ENCODE measurements at regions not wholly inside any gene's neighbourhood (a gene's known extent, or its start where the extent isn't known, plus 50 kb on each side); places are given as distances from the start of the nearest gene placed in this dataset.
"Not testable (repeated sequence)": the region's sequence is repeated elsewhere in the genome, so short reads cannot be mapped to it uniquely, and the experiment has no call there.

DNA sequence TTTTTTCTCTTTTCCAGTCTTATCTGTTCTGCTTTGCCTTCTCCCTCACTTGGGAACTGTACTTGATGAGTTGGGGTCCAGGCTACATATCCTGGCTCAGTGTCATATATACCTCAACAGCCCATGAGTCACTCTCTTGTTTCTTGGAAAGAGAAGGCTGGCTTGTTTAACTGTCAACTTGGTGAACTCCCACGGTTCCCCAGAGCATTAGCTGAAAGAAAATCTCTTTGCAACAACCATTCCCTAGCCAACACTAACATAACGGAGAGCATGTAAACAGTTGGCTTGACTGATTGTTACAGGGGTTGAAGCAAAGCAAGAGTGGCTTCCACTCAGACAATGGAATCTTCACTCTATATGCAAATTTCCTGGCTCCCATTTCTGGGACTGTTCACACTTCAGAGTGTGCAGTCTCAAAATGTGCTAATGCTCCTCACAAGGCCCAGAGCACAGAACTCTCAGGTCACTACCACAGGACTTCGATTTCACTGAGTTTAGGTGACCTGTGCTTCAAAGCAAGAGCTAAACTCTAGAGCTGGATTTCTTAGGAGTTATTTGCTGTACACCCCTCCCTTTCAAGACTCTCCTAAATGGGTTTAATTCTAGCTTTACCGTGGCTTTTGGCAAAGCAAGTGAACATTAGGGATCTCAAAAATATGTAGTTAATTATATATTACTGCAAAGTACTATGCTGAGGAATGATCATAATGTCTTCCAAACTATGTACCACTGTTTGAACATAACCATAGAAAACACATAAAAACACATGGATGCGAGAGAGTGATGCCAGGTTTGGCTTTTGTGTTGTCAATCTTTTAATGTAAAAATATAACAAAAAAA is 609.8 kb downstream of the RFPL4B start:
- TF ChIP-seq, protein P1, sequence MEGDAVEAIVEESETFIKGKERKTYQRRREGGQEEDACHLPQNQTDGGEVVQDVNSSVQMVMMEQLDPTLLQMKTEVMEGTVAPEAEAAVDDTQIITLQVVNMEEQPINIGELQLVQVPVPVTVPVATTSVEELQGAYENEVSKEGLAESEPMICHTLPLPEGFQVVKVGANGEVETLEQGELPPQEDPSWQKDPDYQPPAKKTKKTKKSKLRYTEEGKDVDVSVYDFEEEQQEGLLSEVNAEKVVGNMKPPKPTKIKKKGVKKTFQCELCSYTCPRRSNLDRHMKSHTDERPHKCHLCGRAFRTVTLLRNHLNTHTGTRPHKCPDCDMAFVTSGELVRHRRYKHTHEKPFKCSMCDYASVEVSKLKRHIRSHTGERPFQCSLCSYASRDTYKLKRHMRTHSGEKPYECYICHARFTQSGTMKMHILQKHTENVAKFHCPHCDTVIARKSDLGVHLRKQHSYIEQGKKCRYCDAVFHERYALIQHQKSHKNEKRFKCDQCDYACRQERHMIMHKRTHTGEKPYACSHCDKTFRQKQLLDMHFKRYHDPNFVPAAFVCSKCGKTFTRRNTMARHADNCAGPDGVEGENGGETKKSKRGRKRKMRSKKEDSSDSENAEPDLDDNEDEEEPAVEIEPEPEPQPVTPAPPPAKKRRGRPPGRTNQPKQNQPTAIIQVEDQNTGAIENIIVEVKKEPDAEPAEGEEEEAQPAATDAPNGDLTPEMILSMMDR (IDR thresholded peaks at IDR 0.05; ENCODE audit: low read depth, low read length, missing control alignments) = no peak
- in situ Hi-C loops (cut with HindIII; ENCODE audit: low sequenced_read_pairs) = no loop called here
- DNase-seq (ENCODE audit: low read depth) = peak; percentile 87
- H3K4me3 ChIP-seq (ENCODE audit: low read depth, low read length) = no peak overlapping the region

DNA sequence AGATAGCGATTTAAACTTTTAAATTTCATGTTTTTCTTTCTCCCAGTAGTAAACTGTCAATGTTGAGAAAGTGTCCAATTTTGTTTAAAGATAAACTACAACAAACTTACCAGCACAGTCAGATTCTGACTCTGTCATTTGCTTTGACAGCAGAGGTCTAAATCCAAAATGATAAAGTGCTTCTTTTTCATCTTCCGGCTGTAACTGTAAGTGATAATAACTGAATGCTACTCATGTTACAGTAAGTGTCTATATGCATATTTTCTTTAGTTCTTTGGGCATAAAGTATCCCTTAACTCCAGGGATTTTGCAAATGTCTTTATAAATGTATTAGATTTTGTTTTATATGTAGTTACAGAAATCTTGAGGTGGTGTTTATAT is 610.4 kb downstream of the RFPL4B start:
- TF ChIP-seq, protein P1 (IDR thresholded peaks at IDR 0.05; ENCODE audit: low read depth, low read length, missing control alignments) = no peak

DNA sequence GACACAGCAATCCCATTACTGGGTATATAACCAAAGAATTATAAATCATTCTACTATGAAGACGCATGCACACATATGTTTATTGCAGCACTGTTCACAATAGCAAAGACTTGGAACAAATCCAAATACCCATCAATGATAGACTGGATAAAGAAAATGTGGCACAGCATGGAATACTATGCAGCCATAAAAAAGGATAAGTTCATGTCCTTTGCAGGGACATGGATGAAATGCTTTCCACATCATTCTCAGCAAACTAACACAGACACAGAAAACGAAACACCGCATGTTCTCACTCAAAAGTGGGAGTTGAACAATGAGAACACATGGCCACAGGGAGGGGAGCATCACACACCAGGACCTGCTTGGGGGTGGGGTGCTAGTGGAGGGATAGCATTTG is 613.0 kb downstream of the RFPL4B start:
- in situ Hi-C loops (cut with HindIII; ENCODE audit: low sequenced_read_pairs); H3K4me3 ChIP-seq (ENCODE audit: low read depth, low read length); DNase-seq (ENCODE audit: low read depth): not testable (repeated sequence)

More for the DNA sequence above, 610.4 kb downstream of the RFPL4B start:
- no peak overlapping the region for H3K4me3 ChIP-seq (ENCODE audit: low read depth, low read length)
- no peak for DNase-seq (ENCODE audit: low read depth)
- in situ Hi-C loops (cut with HindIII; ENCODE audit: low sequenced_read_pairs) = no loop called here

DNA sequence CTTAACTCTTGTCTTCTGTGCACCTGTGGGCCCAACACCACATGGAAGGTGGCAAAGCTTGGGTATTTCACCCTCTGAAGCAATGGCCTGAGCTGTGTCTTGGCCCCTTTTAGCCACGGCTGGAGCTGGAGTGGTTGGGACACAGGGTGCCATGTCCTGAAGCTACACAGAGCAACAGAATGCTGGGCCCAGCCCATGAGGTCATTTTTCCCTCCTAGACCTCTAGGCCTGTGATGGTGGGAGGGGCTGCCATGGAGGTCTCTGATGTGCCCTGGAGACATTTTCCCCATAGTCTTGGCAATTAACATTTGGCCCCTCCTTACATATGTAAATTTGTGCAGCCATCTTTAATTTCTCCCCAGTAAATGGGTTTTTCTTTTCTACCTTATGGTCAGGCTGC is 620.8 kb downstream of the RFPL4B start:
- DNase-seq (ENCODE audit: low read depth) = no peak
- TF ChIP-seq, protein P1 (IDR thresholded peaks at IDR 0.05; ENCODE audit: low read depth, low read length, missing control alignments) = no peak
- H3K4me3 ChIP-seq (ENCODE audit: low read depth, low read length) = no peak overlapping the region
- in situ Hi-C loops (cut with HindIII; ENCODE audit: low sequenced_read_pairs) = no loop called here

DNA sequence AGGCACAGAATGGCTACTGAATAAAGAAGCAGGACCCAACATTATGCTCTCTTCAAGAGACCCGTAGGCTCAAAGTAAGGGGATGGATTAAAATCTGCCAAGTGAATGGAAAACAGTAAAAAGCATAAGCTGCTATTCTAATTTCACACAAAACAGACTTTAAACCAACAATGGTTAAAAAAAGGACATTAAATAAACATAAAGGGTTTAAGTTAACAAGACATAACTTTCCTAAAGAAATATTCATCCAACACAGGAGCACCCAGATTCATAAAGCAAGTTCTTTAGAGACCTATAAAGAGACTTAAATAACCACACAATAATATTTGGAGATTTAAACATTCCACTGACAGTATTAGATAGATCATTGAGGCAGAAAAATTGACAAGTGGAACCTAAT is 624.5 kb downstream of the RFPL4B start:
- no peak for DNase-seq (ENCODE audit: low read depth)
- TF ChIP-seq, protein P1 (IDR thresholded peaks at IDR 0.05; ENCODE audit: low read depth, low read length, missing control alignments) = no peak
- in situ Hi-C loops (cut with HindIII; ENCODE audit: low sequenced_read_pairs) = no loop called here
- no peak overlapping the region for H3K4me3 ChIP-seq (ENCODE audit: low read depth, low read length)

DNA sequence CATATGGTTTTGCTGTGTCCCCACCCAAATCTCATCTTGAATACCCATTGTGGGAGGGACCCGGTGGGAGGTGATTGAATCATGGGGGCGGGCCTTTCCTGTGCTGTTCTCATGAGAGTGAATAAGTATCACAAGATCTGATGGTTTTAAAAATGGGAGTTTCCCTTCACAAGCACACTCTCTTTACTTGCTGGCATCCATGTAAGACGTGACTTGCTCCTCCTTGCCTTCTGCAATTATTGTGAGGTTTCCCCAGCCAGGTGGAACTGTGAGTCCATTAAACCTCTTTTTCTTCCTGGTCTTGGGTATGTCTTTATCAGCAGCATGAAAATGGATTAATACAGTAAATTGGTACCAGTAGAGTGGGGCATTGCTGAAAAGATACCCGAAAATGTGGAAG is 627.8 kb downstream of the RFPL4B start:
- DNase-seq (ENCODE audit: low read depth); in situ Hi-C loops (cut with HindIII; ENCODE audit: low sequenced_read_pairs); H3K4me3 ChIP-seq (ENCODE audit: low read depth, low read length): not testable (repeated sequence)

DNA sequence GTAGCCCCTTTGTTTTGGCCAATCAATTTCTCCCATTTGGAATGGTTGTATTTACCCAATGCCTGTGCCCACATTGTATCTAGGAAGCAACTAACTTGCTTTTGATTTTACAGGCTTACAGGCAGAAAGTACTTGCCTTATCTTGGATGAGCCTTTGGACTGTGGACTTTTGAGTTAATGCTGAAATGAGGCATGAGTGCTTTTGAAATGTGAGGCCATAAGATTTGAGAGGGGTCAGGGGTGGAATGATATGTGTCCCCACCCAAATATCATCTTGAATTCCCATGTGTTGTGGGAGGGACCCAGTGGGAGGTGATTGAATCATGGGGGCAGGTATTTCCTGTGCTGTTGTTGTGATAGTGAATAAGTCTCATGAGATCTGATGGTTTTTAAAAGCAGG is 629.4 kb downstream of the RFPL4B start:
- in situ Hi-C loops (cut with HindIII; ENCODE audit: low sequenced_read_pairs); H3K4me3 ChIP-seq (ENCODE audit: low read depth, low read length); DNase-seq (ENCODE audit: low read depth): not testable (repeated sequence)

DNA sequence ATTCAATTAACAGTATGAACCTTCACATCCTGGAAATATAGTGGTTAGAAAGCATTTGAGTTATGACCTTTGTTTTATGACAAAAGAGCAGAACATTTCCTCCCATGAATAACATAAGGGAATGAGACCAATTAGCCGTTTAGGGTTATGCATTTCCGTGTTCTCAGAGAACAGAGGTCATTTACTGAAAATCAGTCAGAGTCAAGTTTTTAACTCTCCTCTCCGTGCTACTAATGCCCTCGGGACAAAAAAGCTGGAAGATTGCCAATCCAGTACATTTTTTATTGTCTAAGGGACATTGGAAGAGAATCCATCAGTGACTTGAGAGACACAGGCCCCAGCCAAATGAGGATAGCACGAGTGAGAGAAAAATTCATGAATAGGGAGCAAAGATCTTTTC is 632.7 kb downstream of the RFPL4B start:
- no peak for DNase-seq (ENCODE audit: low read depth)
- in situ Hi-C loops (cut with HindIII; ENCODE audit: low sequenced_read_pairs) = no loop called here

More for the DNA sequence above, 632.7 kb downstream of the RFPL4B start:
- no peak overlapping the region for H3K4me3 ChIP-seq (ENCODE audit: low read depth, low read length)
- TF ChIP-seq, protein P1 (IDR thresholded peaks at IDR 0.05; ENCODE audit: low read depth, low read length, missing control alignments) = no peak

All from astrocyte of the cerebellum (primary cell).